ENCODE measurements at regions not wholly inside any gene's neighbourhood (a gene's known extent, or its start where the extent isn't known, plus 50 kb on each side); places are given as distances from the start of the nearest gene placed in this dataset.

DNA sequence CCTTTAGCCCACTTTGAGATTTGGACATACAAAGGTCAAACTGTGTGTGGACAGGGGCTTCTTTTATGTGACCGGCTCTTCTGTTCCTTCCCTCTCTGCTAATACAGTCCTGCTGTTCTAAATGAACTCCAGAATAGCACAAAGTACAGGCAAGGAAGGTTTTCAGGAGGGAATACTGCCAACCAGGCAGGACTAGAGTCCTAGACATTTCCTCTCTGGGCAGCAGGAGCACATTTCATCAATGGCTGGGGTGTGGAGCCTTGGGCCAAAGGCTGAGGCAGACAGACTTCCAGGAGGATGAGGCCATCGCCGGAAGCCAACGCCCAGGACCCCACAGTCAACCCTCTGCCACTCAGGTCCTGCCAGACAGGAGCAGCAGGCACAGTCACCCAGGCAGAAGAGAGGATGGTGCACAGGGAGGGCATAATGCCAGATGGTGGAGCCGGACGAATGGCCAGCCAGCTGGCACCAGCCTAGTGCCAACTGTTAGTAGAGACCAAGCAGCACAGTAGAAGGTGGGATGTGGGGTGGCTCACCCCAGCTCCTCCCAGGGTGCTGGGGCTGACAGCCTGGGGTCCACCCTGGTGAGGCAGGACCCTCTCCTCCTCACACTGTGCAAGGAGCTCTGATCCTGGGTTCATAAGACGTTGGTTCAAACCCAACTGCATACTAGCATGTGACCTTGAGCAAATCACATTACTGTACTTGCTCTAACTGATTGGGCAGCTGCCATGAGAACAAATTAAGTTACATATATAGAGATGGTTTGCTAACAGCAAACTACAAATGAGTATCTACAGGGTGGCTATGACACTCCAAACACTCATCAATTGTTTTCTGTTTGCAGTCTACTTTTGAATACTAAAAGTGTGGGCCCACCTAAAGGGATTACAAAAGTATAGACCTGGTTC, 410.7 kb downstream of the SIPA1L2 start:
- no peak for ATAC-seq
- ChIA-PET CTCF (no interaction called here), POLR2A (no interaction called here)
- Histone ChIP-seq H3K27me3 (ENCODE audit: control insufficient read depth, insufficient read depth, low read length) (no peaks in the 10 kb centered on the region), H3K36me3 (ENCODE audit: control insufficient read depth, insufficient read depth, low read length) (no peaks in the 10 kb centered on the region), H3K9me3 (ENCODE audit: control insufficient read depth, insufficient read depth, low read depth, low read length) (no peaks in the 10 kb centered on the region), H3K4me3 (ENCODE audit: low read depth in 2 of 2, low read length in 2 of 2) (no peak overlapping the region), H3K27ac (ENCODE audit: low read length) (no peak overlapping the region), H3K4me1 (ENCODE audit: control insufficient read depth, insufficient read depth, low read length) (no peaks in the 10 kb centered on the region)
- intact Hi-C loops (cut with micrococcal nuclease; ENCODE audit: unreplicated experiment): no loop called here
- TF ChIP-seq SIN3A (IDR thresholded peaks at IDR 0.05; ENCODE audit: borderline replicate concordance, insufficient read depth, low read depth, low read length) (no peak), POLR2AphosphoS5 (IDR thresholded peaks at IDR 0.05; ENCODE audit: low read depth, low read length) (no peak), TCF7L2 (IDR thresholded peaks at IDR 0.05; ENCODE audit: low read depth, low read length) (no peak)
- TF ChIP-seq, protein P1, sequence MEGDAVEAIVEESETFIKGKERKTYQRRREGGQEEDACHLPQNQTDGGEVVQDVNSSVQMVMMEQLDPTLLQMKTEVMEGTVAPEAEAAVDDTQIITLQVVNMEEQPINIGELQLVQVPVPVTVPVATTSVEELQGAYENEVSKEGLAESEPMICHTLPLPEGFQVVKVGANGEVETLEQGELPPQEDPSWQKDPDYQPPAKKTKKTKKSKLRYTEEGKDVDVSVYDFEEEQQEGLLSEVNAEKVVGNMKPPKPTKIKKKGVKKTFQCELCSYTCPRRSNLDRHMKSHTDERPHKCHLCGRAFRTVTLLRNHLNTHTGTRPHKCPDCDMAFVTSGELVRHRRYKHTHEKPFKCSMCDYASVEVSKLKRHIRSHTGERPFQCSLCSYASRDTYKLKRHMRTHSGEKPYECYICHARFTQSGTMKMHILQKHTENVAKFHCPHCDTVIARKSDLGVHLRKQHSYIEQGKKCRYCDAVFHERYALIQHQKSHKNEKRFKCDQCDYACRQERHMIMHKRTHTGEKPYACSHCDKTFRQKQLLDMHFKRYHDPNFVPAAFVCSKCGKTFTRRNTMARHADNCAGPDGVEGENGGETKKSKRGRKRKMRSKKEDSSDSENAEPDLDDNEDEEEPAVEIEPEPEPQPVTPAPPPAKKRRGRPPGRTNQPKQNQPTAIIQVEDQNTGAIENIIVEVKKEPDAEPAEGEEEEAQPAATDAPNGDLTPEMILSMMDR (IDR thresholded peaks at IDR 0.05): no peak
- TF ChIP-seq, protein P2, sequence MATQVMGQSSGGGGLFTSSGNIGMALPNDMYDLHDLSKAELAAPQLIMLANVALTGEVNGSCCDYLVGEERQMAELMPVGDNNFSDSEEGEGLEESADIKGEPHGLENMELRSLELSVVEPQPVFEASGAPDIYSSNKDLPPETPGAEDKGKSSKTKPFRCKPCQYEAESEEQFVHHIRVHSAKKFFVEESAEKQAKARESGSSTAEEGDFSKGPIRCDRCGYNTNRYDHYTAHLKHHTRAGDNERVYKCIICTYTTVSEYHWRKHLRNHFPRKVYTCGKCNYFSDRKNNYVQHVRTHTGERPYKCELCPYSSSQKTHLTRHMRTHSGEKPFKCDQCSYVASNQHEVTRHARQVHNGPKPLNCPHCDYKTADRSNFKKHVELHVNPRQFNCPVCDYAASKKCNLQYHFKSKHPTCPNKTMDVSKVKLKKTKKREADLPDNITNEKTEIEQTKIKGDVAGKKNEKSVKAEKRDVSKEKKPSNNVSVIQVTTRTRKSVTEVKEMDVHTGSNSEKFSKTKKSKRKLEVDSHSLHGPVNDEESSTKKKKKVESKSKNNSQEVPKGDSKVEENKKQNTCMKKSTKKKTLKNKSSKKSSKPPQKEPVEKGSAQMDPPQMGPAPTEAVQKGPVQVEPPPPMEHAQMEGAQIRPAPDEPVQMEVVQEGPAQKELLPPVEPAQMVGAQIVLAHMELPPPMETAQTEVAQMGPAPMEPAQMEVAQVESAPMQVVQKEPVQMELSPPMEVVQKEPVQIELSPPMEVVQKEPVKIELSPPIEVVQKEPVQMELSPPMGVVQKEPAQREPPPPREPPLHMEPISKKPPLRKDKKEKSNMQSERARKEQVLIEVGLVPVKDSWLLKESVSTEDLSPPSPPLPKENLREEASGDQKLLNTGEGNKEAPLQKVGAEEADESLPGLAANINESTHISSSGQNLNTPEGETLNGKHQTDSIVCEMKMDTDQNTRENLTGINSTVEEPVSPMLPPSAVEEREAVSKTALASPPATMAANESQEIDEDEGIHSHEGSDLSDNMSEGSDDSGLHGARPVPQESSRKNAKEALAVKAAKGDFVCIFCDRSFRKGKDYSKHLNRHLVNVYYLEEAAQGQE (IDR thresholded peaks at IDR 0.05; ENCODE audit: insufficient read depth in 1 of 2, low read depth in 2 of 2, low read length in 1 of 2): no peak
- in situ Hi-C loops (cut with HindIII; ENCODE audit: low pct_unique_long_range_greater_than_20kb, low sequenced_read_pairs): no loop called here
- no peak for DNase-seq (ENCODE audit: low read depth, low spot score)
- no TSS peak for BruUV-seq (replicated peaks)

DNA sequence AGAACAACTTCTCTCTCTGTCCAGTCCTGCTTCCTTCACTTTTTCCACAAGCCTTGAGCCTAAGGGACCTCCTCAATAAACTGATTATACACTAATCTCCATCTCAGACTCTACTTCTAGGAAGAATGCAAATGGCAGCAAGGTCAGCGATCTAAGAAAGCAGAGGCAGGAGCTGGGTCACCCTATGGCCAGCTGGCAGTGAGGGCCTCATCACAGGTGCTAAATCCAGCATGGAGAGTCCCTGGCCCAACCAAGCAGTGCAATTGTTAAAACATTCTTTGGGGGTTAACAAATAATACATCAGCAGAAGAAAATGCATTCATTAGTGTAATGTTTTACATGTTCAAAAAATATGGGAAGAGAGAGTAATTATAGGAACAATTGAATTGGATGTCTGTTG, 416.0 kb downstream of the SIPA1L2 start:
- H3K27me3 ChIP-seq (ENCODE audit: control insufficient read depth, insufficient read depth, low read length): no peaks in the 10 kb centered on the region
- H3K4me1 ChIP-seq (ENCODE audit: control insufficient read depth, insufficient read depth, low read length): no peaks in the 10 kb centered on the region
- ChIA-PET CTCF (no interaction called here), POLR2A (no interaction called here)
- H3K27ac ChIP-seq (ENCODE audit: low read length): no peak overlapping the region
- no peak overlapping the region for H3K4me3 ChIP-seq (ENCODE audit: low read depth in 2 of 2, low read length in 2 of 2)
- DNase-seq (ENCODE audit: low read depth, low spot score) (no peak), ATAC-seq (no peak)
- BruUV-seq (replicated peaks): no TSS peak
- H3K36me3 ChIP-seq (ENCODE audit: control insufficient read depth, insufficient read depth, low read length): no peaks in the 10 kb centered on the region
- TF ChIP-seq, protein P2 (IDR thresholded peaks at IDR 0.05; ENCODE audit: insufficient read depth in 1 of 2, low read depth in 2 of 2, low read length in 1 of 2): no peak
- TF ChIP-seq SIN3A (IDR thresholded peaks at IDR 0.05; ENCODE audit: borderline replicate concordance, insufficient read depth, low read depth, low read length): no peak
- TF ChIP-seq, protein P1 (IDR thresholded peaks at IDR 0.05): no peak
- no peak for TF ChIP-seq TCF7L2 (IDR thresholded peaks at IDR 0.05; ENCODE audit: low read depth, low read length)
- TF ChIP-seq POLR2AphosphoS5 (IDR thresholded peaks at IDR 0.05; ENCODE audit: low read depth, low read length): no peak
- intact Hi-C loops (cut with micrococcal nuclease; ENCODE audit: unreplicated experiment) (no loop called here), in situ Hi-C loops (cut with HindIII; ENCODE audit: low pct_unique_long_range_greater_than_20kb, low sequenced_read_pairs) (no loop called here)
- H3K9me3 ChIP-seq (ENCODE audit: control insufficient read depth, insufficient read depth, low read depth, low read length): no peaks in the 10 kb centered on the region
